ENCODE measurements at regions not wholly inside any gene's neighbourhood (a gene's known extent, or its start where the extent isn't known, plus 50 kb on each side); places are given as distances from the start of the nearest gene placed in this dataset.
"Not testable (repeated sequence)": the region's sequence is repeated elsewhere in the genome, so short reads cannot be mapped to it uniquely, and the experiment has no call there.

GRCh38 chr18:22044474-22045220, 124.7 kb upstream of the GATA6 start:
- no peak for DNase-seq

GRCh38 chr18:22045221-22045918, 124.0 kb upstream of the GATA6 start:
- DNase-seq: no peak

GRCh38 chr18:22046473-22046872, 122.9 kb upstream of the GATA6 start:
- DNase-seq: no peak

GRCh38 chr18:22047485-22047884, 121.9 kb upstream of the GATA6 start:
- DNase-seq: no peak

- no peak for DNase-seq
These were observed 121.2 kb upstream of the GATA6 start for GRCh38 chr18:22048221-22048620.

- no peak for DNase-seq
These were observed 120.3 kb upstream of the GATA6 start for GRCh38 chr18:22048932-22049615.

GRCh38 chr18:22052405-22053105, 116.8 kb upstream of the GATA6 start:
- no peak for DNase-seq

- no peak for DNase-seq
These were observed 113.7 kb upstream of the GATA6 start for GRCh38 chr18:22055466-22056238.

- DNase-seq: no peak
These were observed 112.4 kb upstream of the GATA6 start for GRCh38 chr18:22056950-22057349.

- no peak for DNase-seq
These were observed 111.4 kb upstream of the GATA6 start for GRCh38 chr18:22057908-22058527.

GRCh38 chr18:22060361-22060760, 109.0 kb upstream of the GATA6 start:
- no peak for DNase-seq

GRCh38 chr18:22063102-22063501, 106.3 kb upstream of the GATA6 start:
- DNase-seq: no peak

- DNase-seq: no peak
These were observed 105.7 kb upstream of the GATA6 start for GRCh38 chr18:22063672-22064071.

GRCh38 chr18:22064581-22064980, 104.8 kb upstream of the GATA6 start:
- no peak for DNase-seq

GRCh38 chr18:22065311-22065710, 104.1 kb upstream of the GATA6 start:
- DNase-seq: no peak

- DNase-seq: no peak
These were observed 103.3 kb upstream of the GATA6 start for GRCh38 chr18:22066083-22066485.

GRCh38 chr18:22067109-22067508, 102.3 kb upstream of the GATA6 start:
- no peak for DNase-seq

GRCh38 chr18:22067682-22068081, 101.7 kb upstream of the GATA6 start:
- DNase-seq: no peak

- DNase-seq: not testable (repeated sequence)
These were observed 100.6 kb upstream of the GATA6 start for GRCh38 chr18:22068784-22069183.

GRCh38 chr18:22069916-22070315, 99.5 kb upstream of the GATA6 start:
- no peak for DNase-seq

GRCh38 chr18:22073411-22073810, 96.0 kb upstream of the GATA6 start:
- no peak for DNase-seq
